NCI-H2171 treated with DMSO at 0.1 percent for 48 hours (cell line): ENCODE measurements at regions not wholly inside any gene's neighbourhood (a gene's known extent, or its start where the extent isn't known, plus 50 kb on each side); places are given as distances from the start of the nearest gene placed in this dataset.
"Not testable (repeated sequence)": the region's sequence is repeated elsewhere in the genome, so short reads cannot be mapped to it uniquely, and the experiment has no call there.

Experiments used
- DNase-seq: peaks from one replicate; lab custom pipeline; 2025; lab: John Stamatoyannopoulos, UW

DNA sequence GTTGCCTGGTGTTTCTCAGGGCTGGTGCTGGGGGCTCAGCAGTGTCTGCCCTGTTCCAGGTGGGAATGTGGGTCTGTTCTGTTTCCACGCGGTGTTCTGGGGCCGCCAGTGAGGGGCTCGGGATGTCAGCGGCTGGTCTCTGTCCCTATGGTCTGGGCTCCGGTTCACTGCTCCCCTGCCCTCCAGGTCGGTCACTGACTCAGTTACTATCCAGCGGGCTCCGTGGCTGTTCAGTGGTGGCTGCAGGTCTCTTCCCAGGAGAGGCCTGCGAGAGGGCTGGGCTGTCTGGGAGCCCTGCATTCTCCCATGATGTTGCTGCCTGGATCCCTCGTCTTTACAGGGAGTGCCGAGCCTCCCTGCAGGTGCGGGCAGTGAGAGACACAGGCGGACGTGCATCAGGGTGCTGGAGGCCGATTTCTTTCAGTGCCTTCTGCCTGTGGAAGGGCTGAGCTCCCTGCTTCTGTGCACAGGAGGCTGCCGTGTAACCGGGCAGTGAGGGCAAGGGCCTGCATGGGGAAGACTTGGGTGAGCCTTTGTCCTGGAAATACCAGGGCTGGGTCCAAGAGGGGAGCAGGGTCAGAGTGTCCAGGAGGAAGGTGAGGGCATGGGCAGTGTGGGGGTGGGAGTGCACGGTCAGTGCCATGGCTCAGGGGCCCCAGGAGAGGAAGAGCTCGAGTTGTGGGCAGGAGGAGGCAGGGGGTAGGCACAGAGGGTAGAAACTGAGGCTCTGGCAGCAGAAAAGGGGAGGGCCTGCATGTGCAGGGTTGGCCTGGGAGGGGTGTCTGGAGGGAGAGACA, 391.0 kb downstream of the TMEM121 start:
- DNase-seq: not testable (repeated sequence)

DNA sequence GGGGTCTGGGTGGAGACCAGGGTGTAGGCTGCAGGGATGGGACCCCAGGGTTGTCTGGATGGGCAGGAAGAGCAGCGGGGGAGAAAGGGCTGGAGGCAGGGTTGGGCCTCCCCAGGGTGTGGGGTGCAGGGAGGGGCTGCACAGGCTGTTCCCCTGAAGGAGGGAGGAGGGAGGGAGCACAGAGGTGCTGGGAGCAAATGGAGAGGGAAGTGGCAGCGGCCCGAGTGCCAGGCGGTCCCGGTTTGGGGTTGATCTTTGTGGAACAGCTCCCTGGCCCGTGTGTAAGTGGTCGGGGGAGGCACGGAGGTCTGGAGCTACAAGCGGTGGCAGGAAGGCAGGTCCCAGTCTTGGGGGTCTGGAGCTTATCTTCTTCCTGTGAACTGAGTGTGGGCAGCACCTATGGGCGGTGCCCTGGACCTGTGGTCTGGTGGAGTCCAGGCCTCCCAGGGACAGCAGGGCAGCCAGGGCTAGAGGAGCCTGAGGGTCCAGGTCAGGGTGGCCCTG, 391.6 kb downstream of the TMEM121 start:
- DNase-seq: no peak

DNA sequence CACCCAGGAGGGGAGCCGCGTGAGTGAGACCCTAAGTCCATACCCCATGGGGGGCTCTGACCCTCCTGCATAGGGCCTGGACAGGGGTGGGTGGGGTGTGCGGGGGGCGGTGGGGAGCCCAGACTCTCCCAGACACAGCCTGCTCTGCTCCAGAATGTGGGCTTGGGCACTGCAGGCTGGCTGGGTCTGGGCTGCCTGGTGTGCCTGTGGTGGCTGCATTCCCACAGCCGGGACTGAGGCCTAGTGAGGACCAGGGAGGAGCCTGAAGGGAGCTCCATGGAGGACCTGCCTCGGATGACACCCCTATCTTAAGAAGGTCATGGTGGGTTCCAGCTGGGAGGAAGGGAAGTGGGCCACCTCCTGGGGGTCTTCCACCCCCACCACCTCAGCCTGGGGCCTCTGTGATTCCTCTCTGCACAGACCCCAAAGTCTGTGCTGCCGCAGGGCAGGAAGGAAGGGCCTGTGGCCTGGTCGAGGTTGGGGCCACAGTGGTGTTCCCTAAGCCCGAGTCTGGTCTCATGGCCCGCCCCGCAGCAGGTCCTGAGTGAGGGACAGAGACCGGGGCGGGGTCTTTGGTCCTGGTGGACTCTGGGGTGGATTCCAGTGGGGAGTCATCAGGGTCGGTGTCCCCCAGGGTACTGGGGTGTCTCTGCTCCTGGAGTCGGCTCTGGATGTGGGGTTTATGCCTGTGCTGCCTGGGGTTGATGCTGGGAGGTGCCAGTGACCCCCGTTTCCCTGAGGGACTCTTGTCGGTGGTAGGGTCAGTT, 392.3 kb downstream of the TMEM121 start:
- DNase-seq: no peak

GRCh38 chr14:105919458-105920150, 393.2 kb downstream of the TMEM121 start:
- DNase-seq: no peak

DNA sequence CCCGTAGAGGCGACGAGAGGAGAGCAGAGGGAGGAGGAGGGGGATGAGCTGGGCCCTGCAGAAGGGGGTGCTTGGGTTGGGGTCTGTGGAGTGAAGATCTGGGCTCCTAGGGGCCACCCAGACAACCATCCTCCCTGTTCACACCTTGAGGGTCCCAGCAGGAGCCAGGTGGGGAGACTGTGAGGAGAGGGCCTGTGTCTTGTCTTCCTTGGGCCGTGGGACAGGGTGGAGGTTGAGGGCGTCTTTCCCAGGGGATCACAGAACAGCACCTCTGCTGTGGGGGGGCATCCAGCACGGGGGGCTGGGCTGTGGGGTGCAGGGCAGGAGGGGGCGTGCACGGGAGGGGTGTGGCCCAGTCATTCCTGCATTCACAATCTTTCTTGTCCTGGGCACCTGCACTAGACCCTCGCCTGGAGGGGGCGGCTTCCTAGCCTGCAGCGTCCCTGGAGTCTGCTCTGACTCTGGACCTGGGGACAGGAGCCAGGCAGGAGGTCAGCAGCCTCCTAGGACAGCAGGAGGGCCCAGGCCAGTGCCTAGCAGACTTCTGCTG, 393.8 kb downstream of the TMEM121 start:
- not testable (repeated sequence) for DNase-seq

DNA sequence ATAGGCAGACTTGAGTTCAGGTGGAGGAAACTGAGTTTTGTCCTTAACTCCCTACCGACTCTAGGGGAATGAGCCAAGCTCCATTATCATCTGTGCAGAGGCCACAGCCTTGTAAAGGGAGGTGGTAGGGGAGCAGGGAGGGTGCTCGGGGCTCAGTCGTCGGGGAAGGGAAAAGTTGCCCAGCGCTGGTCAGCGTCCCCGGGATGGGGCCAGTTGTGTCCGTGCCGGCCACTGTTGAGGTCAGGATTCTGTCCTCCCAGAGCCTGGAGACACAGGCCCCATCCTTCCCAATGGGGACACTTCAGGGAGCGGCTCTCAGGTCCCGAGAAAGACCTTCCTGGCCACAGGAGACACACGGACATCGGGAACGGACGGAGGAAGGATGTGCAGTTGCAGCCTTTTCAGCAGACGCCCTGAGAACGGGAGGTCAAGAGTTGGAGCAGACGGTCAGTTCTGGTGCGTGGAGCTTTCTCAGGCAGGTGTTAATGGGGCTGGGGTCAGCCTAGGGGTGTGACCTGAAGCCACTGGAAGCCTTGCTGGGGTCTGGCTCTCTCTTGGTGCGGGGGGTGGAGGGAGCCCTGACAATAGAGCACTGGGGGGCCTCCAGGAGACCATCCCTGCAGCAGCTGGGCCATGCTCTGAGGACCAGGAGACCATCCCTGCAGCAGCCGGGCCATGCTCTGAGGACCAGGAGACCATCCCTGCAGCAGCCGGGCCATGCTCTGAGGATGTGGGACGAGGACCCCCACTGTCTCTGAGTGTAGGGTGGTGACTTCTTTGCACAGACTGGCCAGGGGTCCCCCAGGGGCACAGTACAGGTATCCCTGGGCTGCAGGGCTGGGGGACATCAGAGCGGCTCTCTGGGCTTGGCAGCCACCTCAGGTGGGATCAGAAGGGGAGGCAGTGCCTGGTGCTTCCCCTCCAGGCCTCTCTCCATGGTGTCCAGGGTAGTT, 394.7 kb downstream of the TMEM121 start:
- not testable (repeated sequence) for DNase-seq

GRCh38 chr14:105921781-105922180, 395.4 kb downstream of the TMEM121 start:
- DNase-seq: not testable (repeated sequence)

DNA sequence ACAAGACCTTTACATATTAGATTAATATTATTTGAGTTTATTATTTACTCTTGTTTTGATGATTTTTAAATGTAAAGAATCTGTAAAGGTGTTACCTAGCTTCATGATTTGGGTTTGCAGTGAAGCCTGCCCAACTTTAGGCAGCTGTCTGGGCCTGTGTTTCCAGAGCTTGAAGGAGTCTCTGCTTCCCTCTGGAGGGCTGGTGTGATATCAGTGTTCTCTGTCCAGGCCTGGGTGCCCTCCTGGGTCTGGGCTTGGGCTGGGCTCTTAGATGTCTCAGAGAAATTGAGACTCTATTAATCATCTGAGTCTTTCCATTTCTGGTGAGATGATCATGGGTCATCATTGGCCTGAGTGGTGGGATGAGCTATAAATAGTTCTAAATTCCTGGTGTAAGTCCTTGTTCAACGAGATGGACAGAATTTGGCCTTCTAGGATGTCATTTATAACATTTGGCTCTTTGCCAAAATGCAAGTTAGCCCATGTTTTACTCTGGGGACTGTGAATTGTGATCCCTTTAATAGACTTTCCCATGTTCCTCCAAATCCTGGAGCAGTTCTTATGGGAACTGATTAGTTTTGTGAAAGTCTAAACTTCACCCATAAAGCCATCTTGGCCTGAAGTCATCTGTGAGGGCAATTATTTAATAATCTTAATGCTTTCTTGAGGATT, 397.3 kb downstream of the TMEM121 start:
- DNase-seq: not testable (repeated sequence)

GRCh38 chr14:105924951-105925591, 398.7 kb downstream of the TMEM121 start:
- no peak for DNase-seq

DNA sequence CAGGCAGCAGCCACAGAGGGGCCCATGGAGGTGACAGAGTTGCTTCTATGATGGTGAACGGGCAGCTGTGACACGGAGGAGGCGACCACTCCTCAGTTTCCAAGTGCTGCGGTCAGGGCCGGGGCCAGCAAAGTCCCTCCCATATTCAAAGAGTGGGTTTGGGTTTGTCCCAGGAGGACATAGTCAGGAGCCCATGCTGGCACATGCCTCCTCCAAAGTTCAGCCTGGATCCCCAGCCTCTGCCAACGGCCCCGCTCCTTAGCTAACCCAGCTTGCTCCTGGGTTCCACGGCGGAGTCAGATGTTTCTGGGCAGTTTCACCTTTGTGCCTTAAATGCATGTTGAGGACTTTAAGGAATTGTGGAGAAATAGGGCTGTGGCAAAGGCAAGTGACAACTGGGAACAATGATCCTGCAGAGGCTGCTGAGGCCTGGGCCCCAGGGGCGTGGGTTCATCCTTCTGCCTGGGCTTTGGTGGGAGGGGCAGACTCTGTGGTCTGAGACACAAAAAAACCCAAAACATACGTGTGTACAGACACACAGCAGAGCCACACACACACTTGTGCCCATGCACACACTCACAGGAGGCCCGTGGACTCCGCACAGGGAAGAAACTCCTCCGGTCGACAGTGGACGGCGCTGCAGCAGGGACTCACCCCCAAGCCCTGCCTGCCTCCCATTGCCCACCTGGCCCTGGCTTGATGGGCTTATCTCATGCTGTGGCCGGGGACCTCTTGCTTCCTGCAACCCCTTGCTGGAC, 399.4 kb downstream of the TMEM121 start:
- no peak for DNase-seq

DNA sequence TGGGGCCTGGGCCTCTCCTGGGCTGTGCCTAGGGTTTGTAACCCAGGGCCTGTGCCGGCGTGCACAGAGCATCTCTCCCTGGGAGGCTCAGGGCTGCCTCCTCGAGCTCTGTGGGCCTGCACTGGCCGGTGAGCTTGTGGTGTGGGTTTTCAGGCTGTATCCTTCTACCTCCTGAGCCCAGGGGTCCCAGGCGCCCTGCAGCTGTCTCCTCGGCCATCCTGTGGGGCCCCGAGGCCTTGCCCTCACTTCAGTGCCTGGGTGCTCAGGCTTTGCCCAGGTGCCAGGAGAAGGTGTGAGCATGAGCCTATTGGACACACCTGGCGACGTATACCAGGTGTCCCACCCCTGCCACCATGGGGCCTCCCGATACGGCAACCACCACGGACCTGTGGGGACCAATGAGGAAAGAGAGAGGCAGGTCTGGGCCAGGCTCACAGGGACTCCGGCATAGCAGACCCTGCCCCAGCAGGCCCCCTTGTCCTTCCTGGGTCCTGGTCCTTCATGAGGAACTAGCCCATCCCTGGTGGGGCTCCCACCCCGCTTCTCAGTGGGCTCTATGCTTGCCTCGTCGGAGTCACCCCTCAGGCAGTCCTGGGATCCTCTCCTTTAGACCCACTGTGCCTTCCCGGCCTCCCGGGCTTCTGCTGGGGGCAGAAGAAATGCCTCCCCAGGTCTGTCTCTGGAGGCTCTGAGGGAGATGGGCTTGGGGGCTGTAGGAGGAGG, 400.2 kb downstream of the TMEM121 start:
- no peak for DNase-seq

DNA sequence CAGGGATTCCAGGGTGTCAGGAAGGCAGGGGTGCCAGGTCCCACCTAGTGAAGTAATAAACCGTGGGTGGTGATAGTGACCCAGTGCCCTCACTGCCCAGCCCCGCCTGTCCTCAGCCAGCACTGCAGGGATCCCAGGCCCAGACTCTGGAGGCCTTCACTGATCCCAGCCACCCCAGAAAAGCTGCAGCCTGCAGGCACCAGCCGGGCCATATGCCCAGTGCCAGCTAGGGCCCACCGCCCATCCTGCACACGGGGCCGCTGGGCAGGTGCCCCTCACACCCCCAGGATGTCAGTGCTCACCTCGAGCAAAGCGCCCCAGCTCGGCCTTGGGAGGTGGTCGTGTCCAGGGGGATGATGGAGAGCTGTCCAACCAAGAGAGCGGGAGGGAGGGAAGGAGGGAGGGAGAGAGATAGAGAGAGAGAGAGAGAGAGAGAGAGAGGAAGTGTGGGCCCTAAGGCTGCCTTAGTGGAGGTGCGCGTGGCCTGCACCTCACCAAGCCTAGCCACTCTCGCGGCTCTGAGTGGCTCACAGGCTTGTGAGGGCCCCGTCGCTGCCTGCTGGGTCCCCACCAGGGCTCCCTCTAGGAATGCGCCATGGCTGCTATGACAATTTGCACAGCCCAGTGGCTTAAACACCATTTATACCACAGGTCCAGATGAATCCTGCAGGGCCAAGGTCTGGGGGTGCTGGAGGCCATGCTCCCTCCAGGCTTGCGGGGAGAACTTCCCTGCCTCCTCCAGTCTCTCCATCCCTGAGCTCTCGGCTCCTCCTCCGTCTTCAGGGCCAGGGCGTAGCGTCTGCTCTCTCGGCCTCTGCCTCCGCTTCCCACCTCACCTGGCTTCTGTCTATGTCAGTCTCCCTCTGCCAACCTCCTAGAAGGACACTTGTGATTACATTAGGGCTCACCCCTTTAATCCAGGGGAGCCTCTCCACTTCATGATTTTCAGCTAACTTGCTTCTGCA, 401.0 kb downstream of the TMEM121 start:
- no peak for DNase-seq

GRCh38 chr14:105928171-105929111, 402.1 kb downstream of the TMEM121 start:
- DNase-seq: not testable (repeated sequence)

DNA sequence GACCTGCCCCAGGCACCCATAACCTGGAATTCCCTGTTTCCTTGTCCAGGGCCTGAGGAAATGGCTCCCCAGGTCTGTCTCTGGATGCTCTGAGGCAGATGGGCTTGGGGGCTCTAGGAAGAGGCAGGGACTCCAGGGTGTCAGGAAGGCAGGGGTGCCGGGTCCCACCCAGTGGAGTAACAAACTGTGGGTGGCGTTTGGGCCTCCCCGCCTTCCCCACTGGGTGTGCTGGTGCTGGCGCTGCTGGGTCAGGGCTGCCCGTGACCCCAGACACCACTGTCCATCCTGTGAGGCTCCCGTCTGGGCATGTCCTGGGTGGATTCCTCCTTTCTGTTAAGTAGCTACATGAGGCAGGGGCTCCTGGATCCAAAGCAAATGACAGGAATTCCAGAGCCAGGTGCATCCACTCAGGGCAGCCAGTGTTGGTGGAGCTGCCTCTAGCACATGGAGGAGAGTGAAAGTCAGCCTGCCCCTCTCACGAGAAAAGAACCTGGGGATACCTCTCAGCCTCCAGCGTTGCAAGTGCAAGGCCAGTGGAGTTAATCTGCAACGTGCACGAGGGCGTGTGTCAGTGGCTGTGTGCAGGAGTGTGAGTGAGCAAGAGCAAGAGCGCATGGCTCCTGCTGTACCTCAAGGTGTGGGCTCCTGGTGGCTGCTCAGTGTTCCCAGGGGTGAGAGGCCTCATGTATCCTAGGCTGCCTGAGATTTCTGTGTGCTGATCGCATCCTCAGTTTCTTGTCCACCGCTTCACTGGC, 403.1 kb downstream of the TMEM121 start:
- no peak for DNase-seq

DNA sequence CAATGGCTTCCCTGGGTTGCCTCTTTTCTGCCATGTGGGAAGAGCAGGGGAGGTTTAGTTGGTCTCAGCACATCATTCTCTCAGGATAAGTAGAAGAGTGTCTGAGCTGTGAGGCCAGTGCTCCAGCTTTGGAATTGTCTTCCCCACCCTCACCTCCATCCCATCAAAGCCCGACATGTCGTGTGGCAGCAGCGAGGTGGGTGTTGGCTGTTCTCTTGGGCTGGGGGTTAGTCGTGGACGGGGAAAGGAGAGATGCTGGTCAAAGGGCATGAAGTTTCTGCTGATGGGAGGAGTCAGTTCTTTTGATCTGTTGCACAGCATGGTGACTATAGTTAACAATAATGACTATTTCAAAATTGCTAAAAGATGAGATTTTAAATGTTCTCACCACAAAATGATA, 404.2 kb downstream of the TMEM121 start:
- DNase-seq: no peak
